Caco-2 (cell line): ENCODE measurements at regions not wholly inside any gene's neighbourhood (a gene's known extent, or its start where the extent isn't known, plus 50 kb on each side); places are given as distances from the start of the nearest gene placed in this dataset.

ENCODE experiments used
- BruUV-seq: library from RNA; stranded (reverse); fragments of 400-500 nt; replicated peaks from 2 replicates; lab custom pipeline; 2021; lab: Mats Ljungman, UMichigan
- CTCF ChIA-PET: fragments of 300-600 bp; sonication (Branson Sonifier 250); formaldehyde crosslinking; loops from one replicate; lab custom pipeline; 2022; ENCODE audit warnings: antibody characterized with exemption; lab: Charles Lee
- POLR2A ChIA-PET: fragments of 300-600 bp; sonication (Branson Sonifier 250); formaldehyde crosslinking; loops from one replicate; lab custom pipeline; 2022; ENCODE audit warnings: antibody characterized with exemption; lab: Charles Lee
- DNase-seq, 2 experiments: peaks; one replicate each; pipeline versions ENCODE4 v3.0.0 to v3.0.0-alpha.2; 2020 to 2022
- H3K27me3 ChIP-seq: replicated peaks from 2 replicates; pipeline ENCODE4 v1.6.0; 2011; ENCODE audit warnings: low read length; ENCODE audit not compliant: control insufficient read depth, insufficient read depth
- H3K36me3 ChIP-seq: 2 replicates; pipeline ENCODE4 v1.5.1; 2011; ENCODE audit warnings: low read length; ENCODE audit not compliant: control insufficient read depth, insufficient read depth
- H3K4me1 ChIP-seq: fragments of 250-450 bp; sonication (Bioruptor Pico); 2 replicates; pipeline ENCODE4 v1.5.1; 2020; ENCODE audit warnings: mild to moderate bottlenecking
- H3K4me3 ChIP-seq: 2 replicates; pipeline ENCODE4 v1.5.1; 2011; ENCODE audit warnings: low read depth, mild to moderate bottlenecking, control low read depth, low read length
- H3K9me3 ChIP-seq: fragments of 250-450 bp; sonication (Bioruptor Pico); 2 replicates; pipeline ENCODE4 v1.5.1; 2020; ENCODE audit warnings: mild to moderate bottlenecking, moderate library complexity
- H3K27ac Mint-ChIP-seq: one replicate; pipeline ENCODE4 v1.8.0; 2022; ENCODE audit warnings: mixed read lengths; ENCODE audit not compliant: unreplicated experiment
- H3K27me3 Mint-ChIP-seq: one replicate; pipeline ENCODE4 v1.8.0; 2022; ENCODE audit warnings: mixed read lengths; ENCODE audit not compliant: insufficient read depth, unreplicated experiment
- H3K36me3 Mint-ChIP-seq: one replicate; pipeline ENCODE4 v1.8.0; 2022; ENCODE audit warnings: mild to moderate bottlenecking, mixed read lengths; ENCODE audit not compliant: insufficient read depth, unreplicated experiment
- H3K4me1 Mint-ChIP-seq: one replicate; pipeline ENCODE4 v1.8.0; 2022; ENCODE audit warnings: low read depth, mixed read lengths; ENCODE audit not compliant: unreplicated experiment
- H3K4me3 Mint-ChIP-seq: one replicate; pipeline ENCODE4 v1.8.0; 2022; ENCODE audit warnings: mild to moderate bottlenecking, moderate library complexity, mixed read lengths; ENCODE audit not compliant: unreplicated experiment
- H3K9me3 Mint-ChIP-seq: one replicate; pipeline ENCODE4 v1.8.0; 2022; ENCODE audit warnings: mixed read lengths; ENCODE audit not compliant: unreplicated experiment
- CTCF ChIP-seq, 2 experiments: fragments of 200-600 bp in 1 of 2; IDR thresholded peaks; 1 replicate in 1 of 2; 2 replicates in 1 of 2; pipeline versions ENCODE4 v1.5.1 to v1.8.0; 2011 to 2022; ENCODE audit warnings: antibody characterized with exemption in 1 of 2, control low read depth in 1 of 2, inconsistent platforms in 1 of 2, low read depth in 1 of 2, low read length in 1 of 2, mild to moderate bottlenecking in 1 of 2, moderate library complexity in 1 of 2; ENCODE audit not compliant: insufficient read depth in 1 of 2, severe bottlenecking in 1 of 2, unreplicated experiment in 1 of 2
- intact Hi-C: fragments of 100-400 bp; cut with micrococcal nuclease; formaldehyde crosslinking; loops from one replicate; pipeline ENCODE4 v1.10.0; 2022; ENCODE audit not compliant: unreplicated experiment

DNA sequence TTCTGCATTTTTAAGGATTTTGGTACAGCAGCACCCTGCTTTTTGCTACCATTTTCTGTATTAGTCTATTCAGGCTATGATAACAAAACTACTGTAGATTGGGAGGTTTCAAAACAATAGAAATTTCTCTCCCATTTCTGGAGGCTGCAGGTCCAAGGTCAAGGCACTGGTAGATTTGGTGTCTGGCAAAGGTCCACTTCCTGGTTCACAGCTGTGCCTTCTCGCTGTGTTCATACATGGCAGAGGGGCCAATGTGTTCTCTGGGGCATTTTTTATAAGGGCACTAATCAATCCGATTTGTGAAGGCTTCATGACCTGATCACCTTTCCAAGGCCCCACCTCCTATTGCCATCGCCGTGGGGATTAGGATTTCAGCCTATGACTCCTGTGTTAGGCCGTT, 268.1 kb upstream of the RTL1 start:
- ChIA-PET POLR2A (no interaction called here), CTCF (no interaction called here)
- intact Hi-C loops, result no loop called here
- H3K4me1 ChIP-seq, result no peaks in the 10 kb centered on the region
- Mint-ChIP-seq H3K4me3 (no peak overlapping the region), H3K36me3 (no peaks in the 10 kb centered on the region), H3K27me3 (no peaks in the 10 kb centered on the region), H3K27ac (no peak overlapping the region), H3K9me3 (peaks cover 36% of the 10 kb centered on the region), H3K4me1 (no peaks in the 10 kb centered on the region)
- no peak overlapping the region for H3K4me3 ChIP-seq
- no peaks in the 10 kb centered on the region for H3K36me3 ChIP-seq
- peaks cover 5% of the 10 kb centered on the region; the same call in 1 of the 2 replicates for H3K9me3 ChIP-seq
- TF ChIP-seq CTCF (IDR thresholded peaks at IDR 0.05; ENCODE audit: insufficient read depth in 1 of 2, low read depth in 1 of 2, low read length in 1 of 2, severe bottlenecking in 1 of 2, unreplicated experiment in 1 of 2), result no peak
- no peak for DNase-seq
- no peaks in the 10 kb centered on the region for H3K27me3 ChIP-seq
- BruUV-seq, result no TSS peak

DNA sequence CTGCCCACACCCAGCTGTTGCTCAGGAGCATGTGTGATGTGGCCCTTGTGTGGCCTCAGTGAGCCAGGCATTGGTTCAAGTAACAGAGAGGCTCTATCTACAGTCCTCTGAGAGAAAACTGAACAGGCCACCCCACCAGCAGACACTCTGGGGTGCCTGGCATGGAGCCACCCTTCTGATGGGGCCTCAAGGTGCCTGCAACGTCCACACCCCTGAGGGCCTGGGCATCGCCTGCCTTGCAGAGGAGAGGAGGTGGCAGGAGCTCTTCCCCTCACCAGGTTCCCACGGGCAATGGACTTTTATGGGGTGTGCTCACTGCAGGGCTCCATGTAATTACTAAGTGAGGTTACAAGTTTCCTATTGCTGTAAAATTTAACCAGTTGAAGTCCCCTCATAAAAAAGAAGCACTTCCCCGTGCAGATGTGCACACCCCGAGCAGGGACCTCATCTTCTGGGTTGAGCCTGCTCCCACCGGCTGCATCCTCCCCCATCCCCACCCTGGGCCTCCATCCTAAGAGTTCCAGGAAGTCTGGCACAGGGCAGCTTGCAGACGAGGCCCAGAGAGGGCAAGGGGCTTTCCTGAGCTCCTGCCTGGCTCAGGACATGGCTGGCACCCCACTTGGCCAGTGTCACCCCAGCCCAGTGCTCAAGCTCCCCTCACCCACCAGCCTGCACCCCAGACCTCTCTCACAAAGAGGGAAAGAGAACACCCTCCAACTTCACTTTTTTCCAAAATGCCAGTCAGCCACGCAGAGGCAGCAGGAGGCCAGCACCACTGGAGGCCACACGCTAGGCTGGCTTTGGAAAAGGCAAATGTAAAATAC, 270.4 kb upstream of the RTL1 start:
- Histone ChIP-seq H3K9me3 (no peaks in the 10 kb centered on the region; the same call in 1 of the 2 replicates), H3K36me3 (no peaks in the 10 kb centered on the region), H3K4me3 (no peak overlapping the region), H3K27me3 (no peaks in the 10 kb centered on the region), H3K4me1 (no peaks in the 10 kb centered on the region)
- no TSS peak for BruUV-seq
- intact Hi-C loops, result no loop called here
- Mint-ChIP-seq H3K27ac (no peak overlapping the region), H3K36me3 (no peaks in the 10 kb centered on the region), H3K27me3 (no peaks in the 10 kb centered on the region), H3K4me3 (no peak overlapping the region), H3K9me3 (peaks cover 32% of the 10 kb centered on the region), H3K4me1 (no peaks in the 10 kb centered on the region)
- no peak for TF ChIP-seq CTCF (IDR thresholded peaks at IDR 0.05; ENCODE audit: insufficient read depth in 1 of 2, low read depth in 1 of 2, low read length in 1 of 2, severe bottlenecking in 1 of 2, unreplicated experiment in 1 of 2)
- ChIA-PET POLR2A (no interaction called here), CTCF (interaction anchor here (0.7 kb wide), 1 partner anchor 598 kb away, joined by 3 read pairs; no protein-coding TSS in a partner anchor)
- DNase-seq, result no peak

- no peak overlapping the region for H3K4me3 Mint-ChIP-seq
- POLR2A ChIA-PET, result no interaction called here
- no peak overlapping the region for H3K27ac Mint-ChIP-seq
- H3K27me3 Mint-ChIP-seq, result no peaks in the 10 kb centered on the region
- H3K9me3 Mint-ChIP-seq, result peaks cover 31% of the 10 kb centered on the region
- no peak for TF ChIP-seq CTCF (IDR thresholded peaks at IDR 0.05; ENCODE audit: insufficient read depth in 1 of 2, low read depth in 1 of 2, low read length in 1 of 2, severe bottlenecking in 1 of 2, unreplicated experiment in 1 of 2)
- H3K9me3 ChIP-seq, result no peaks in the 10 kb centered on the region; the same call in 1 of the 2 replicates
- no peak overlapping the region for H3K4me3 ChIP-seq
- H3K27me3 ChIP-seq, result no peaks in the 10 kb centered on the region
- no peaks in the 10 kb centered on the region for H3K4me1 Mint-ChIP-seq
- intact Hi-C loops, result no loop called here
- no peak for DNase-seq
- H3K4me1 ChIP-seq, result no peaks in the 10 kb centered on the region
- H3K36me3 Mint-ChIP-seq, result no peaks in the 10 kb centered on the region
- no peaks in the 10 kb centered on the region for H3K36me3 ChIP-seq
- BruUV-seq, result no TSS peak
- CTCF ChIA-PET, result no interaction called here
These were observed 271.0 kb upstream of the RTL1 start for GRCh38 chr14:101174522-101174838.
